Uterus (tissue), 3 donors: ENCODE measurements at regions not wholly inside any gene's neighbourhood (a gene's known extent, or its start where the extent isn't known, plus 50 kb on each side); places are given as distances from the start of the nearest gene placed in this dataset.

ENCODE experiments used
- DNase-seq, 2 donors: peaks; one replicate each; pipeline ENCODE4 v3.0.0-alpha.2; 2019 to 2020
- H3K27ac ChIP-seq, 2 donors: fragments of 200-600 bp; sonication (generic); 1 replicate in 1 of 2; 2 replicates in 1 of 2; pipeline ENCODE4 v1.5.1; 2016 to 2018
- H3K27me3 ChIP-seq, 2 donors: fragments of 200-600 bp; sonication (generic); one replicate each; pipeline ENCODE4 v1.5.1; 2018 to 2019; ENCODE audit warnings: control low read depth in 1 of 2
- H3K36me3 ChIP-seq, 2 donors: fragments of 200-600 bp; sonication (generic); one replicate each; pipeline ENCODE4 v1.5.1; 2019; ENCODE audit warnings: control low read depth in 1 of 2
- H3K4me1 ChIP-seq, 2 donors: fragments of 200-600 bp; sonication (generic); one replicate each; pipeline ENCODE4 v1.5.1; 2018 to 2019; ENCODE audit warnings: control low read depth in 1 of 2
- H3K4me3 ChIP-seq, 2 donors: fragments of 200-600 bp; sonication (generic); 1 replicate in 1 of 2; 2 replicates in 1 of 2; pipeline ENCODE4 v1.5.1; 2018 to 2019; ENCODE audit warnings: mild to moderate bottlenecking in 1 of 2
- H3K9me3 ChIP-seq, 2 donors: fragments of 200-600 bp; sonication (generic); one replicate each; pipeline ENCODE4 v1.5.1; 2019; ENCODE audit warnings: control low read depth in 1 of 2
- CTCF ChIP-seq, 4 experiments: fragments of 200-600 bp in 2 of 4; fragments of 450-650 bp in 2 of 4; sonication (generic) in 2 of 4; IDR thresholded peaks; one replicate each; pipeline ENCODE4 v1.5.1; 2016 to 2019; ENCODE audit warnings: antibody characterized with exemption in 4 of 4, mild to moderate bottlenecking in 2 of 4, moderate library complexity in 1 of 4
- POLR2A ChIP-seq, 2 donors: fragments of 450-650 bp; IDR thresholded peaks; one replicate each; pipeline ENCODE4 v1.6.1; 2016; ENCODE audit warnings: antibody characterized with exemption in 2 of 2, mild to moderate bottlenecking in 1 of 2, moderate library complexity in 1 of 2
- intact Hi-C: fragments of 100-400 bp; cut with DNase I; formaldehyde crosslinking; loops from one replicate; pipeline ENCODE4 v1.15.1; 2023; ENCODE audit warnings: low total_unique reads
- donor health status: DM: yes; HTN: yes; CAD: no.

- no peak for DNase-seq
- no peaks in the 10 kb centered on the region for H3K27me3 ChIP-seq
- H3K9me3 ChIP-seq = no peaks in the 10 kb centered on the region
- no peaks in the 10 kb centered on the region for H3K36me3 ChIP-seq
- TF ChIP-seq POLR2A (IDR thresholded peaks at IDR 0.05) (no peak), CTCF (IDR thresholded peaks at IDR 0.05) (no peak)
- H3K27ac ChIP-seq = no peak overlapping the region
- H3K4me1 ChIP-seq = no peaks in the 10 kb centered on the region
- intact Hi-C loops = no loop called here
- H3K4me3 ChIP-seq = no peak overlapping the region
Observed at GRCh38 chr16:26301516-26301915, 609.8 kb downstream of the HS3ST4 start.

GRCh38 chr16:26316683-26317464, 625.1 kb downstream of the HS3ST4 start:
- Histone ChIP-seq H3K27ac (no peak overlapping the region), H3K27me3 (no peaks in the 10 kb centered on the region), H3K4me1 (no peaks in the 10 kb centered on the region), H3K36me3 (no peaks in the 10 kb centered on the region), H3K9me3 (no peaks in the 10 kb centered on the region), H3K4me3 (no peak overlapping the region)
- DNase-seq = no peak
- intact Hi-C loops = no loop called here
- no peak for TF ChIP-seq POLR2A (IDR thresholded peaks at IDR 0.05)
- no peak for TF ChIP-seq CTCF (IDR thresholded peaks at IDR 0.05)

GRCh38 chr16:26317885-26318284, 626.1 kb downstream of the HS3ST4 start:
- Histone ChIP-seq H3K27me3 (no peaks in the 10 kb centered on the region), H3K4me1 (no peaks in the 10 kb centered on the region)
- DNase-seq = no peak

GRCh38 chr16:26330654-26331053, 638.9 kb downstream of the HS3ST4 start:
- Histone ChIP-seq H3K4me3 (no peak overlapping the region), H3K27ac (no peak overlapping the region), H3K4me1 (no peaks in the 10 kb centered on the region), H3K36me3 (no peaks in the 10 kb centered on the region), H3K9me3 (no peaks in the 10 kb centered on the region), H3K27me3 (no peaks in the 10 kb centered on the region)
- TF ChIP-seq CTCF (IDR thresholded peaks at IDR 0.05) (no peak), POLR2A (IDR thresholded peaks at IDR 0.05) (no peak)
- intact Hi-C loops = no loop called here
- no peak for DNase-seq

More at GRCh38 chr16:26317885-26318284, 626.1 kb downstream of the HS3ST4 start:
- intact Hi-C loops = no loop called here
- no peaks in the 10 kb centered on the region for H3K36me3 ChIP-seq
- TF ChIP-seq POLR2A (IDR thresholded peaks at IDR 0.05) (no peak), CTCF (IDR thresholded peaks at IDR 0.05) (no peak)
- no peaks in the 10 kb centered on the region for H3K9me3 ChIP-seq
- no peak overlapping the region for H3K27ac ChIP-seq
- no peak overlapping the region for H3K4me3 ChIP-seq

- DNase-seq = no peak
- Histone ChIP-seq H3K27me3 (no peaks in the 10 kb centered on the region), H3K27ac (no peak overlapping the region), H3K4me1 (no peaks in the 10 kb centered on the region), H3K36me3 (no peaks in the 10 kb centered on the region), H3K9me3 (no peaks in the 10 kb centered on the region), H3K4me3 (no peak overlapping the region)
- TF ChIP-seq CTCF (IDR thresholded peaks at IDR 0.05) (no peak), POLR2A (IDR thresholded peaks at IDR 0.05) (no peak)
- intact Hi-C loops = no loop called here
Observed at GRCh38 chr16:26334218-26335111, 642.7 kb downstream of the HS3ST4 start.
